ENCODE measurements at regions not wholly inside any gene's neighbourhood (a gene's known extent, or its start where the extent isn't known, plus 50 kb on each side); places are given as distances from the start of the nearest gene placed in this dataset.

GRCh38 chr10:62904281-62904875 is 88.2 kb upstream of the EGR2 start:
- Histone ChIP-seq H3K9me1 (replicated peaks; ENCODE audit: control insufficient read depth, extremely low read depth, insufficient read depth, low read length) (no peaks in the 10 kb centered on the region), H3K27ac (ENCODE audit: insufficient read depth, low read depth, low read length) (no peak overlapping the region), H3K4me1 (ENCODE audit: control insufficient read depth, extremely low read depth, insufficient read depth, low read length) (no peaks in the 10 kb centered on the region), H3K79me2 (ENCODE audit: control insufficient read depth, insufficient read depth, low read length) (no peaks in the 10 kb centered on the region), H4K20me1 (replicated peaks; ENCODE audit: control insufficient read depth, extremely low read depth, insufficient read depth, low read length) (no peaks in the 10 kb centered on the region), H3K4me3 (replicated peaks in 1 of 3; ENCODE audit: insufficient read depth in 1 of 3, low read depth in 1 of 3, low read length in 3 of 3) (no peak overlapping the region), H3K36me3 (ENCODE audit: control insufficient read depth in 2 of 2, extremely low read depth in 1 of 2, insufficient read depth in 2 of 2, low read length in 2 of 2) (no peaks in the 10 kb centered on the region), H3K27me3 (ENCODE audit: control insufficient read depth in 2 of 2, insufficient read depth in 2 of 2, low read length in 2 of 2) (no peaks in the 10 kb centered on the region), H3K4me2 (ENCODE audit: insufficient read depth, low read length) (no peak overlapping the region), H3K9ac (replicated peaks; ENCODE audit: extremely low read depth, insufficient read depth, low read length) (no peak overlapping the region), H2AFZ (ENCODE audit: low read depth, low read length) (no peak overlapping the region), H3K9me3 (replicated peaks; ENCODE audit: control insufficient read depth, insufficient read depth, low read length) (no peaks in the 10 kb centered on the region)
- no TSS peak for BruUV-seq (replicated peaks)
- ChIA-PET POLR2A (no interaction called here), CTCF (interaction anchor here (1.7 kb wide), 1 partner anchor 87 kb away, joined by 5 read pairs; no protein-coding TSS in a partner anchor)
- dilution Hi-C loops (cut with MboI; ENCODE audit: extremely low pct_ligation_motif_present, low sequenced_read_pairs) = no loop called here
- no peak for TF ChIP-seq POLR2A (IDR thresholded peaks at IDR 0.05; ENCODE audit: low read depth, low read length)
- TF ChIP-seq JUN (IDR thresholded peaks at IDR 0.05; ENCODE audit: borderline replicate concordance, insufficient read depth, insufficient read length, low read depth) = no peak
- TF ChIP-seq GATA2 (IDR thresholded peaks at IDR 0.05; ENCODE audit: insufficient read depth, insufficient read length, low read depth, low read length) = no peak
- TF ChIP-seq MAX (IDR thresholded peaks at IDR 0.05; ENCODE audit: insufficient read depth, insufficient read length) = no peak
- no peak for TF ChIP-seq MYC (IDR thresholded peaks at IDR 0.05; ENCODE audit: low read depth, low read length)
- FAIRE-seq = no peak
- intact Hi-C loops (cut with micrococcal nuclease) = no loop called here
- DNase-seq (ENCODE audit: low read depth, low spot score) = no peak

GRCh38 chr10:62903828-62904227 is 87.7 kb upstream of the EGR2 start:
- POLR2A ChIA-PET = no interaction called here
- TF ChIP-seq FOS (IDR thresholded peaks at IDR 0.05; ENCODE audit: borderline replicate concordance, insufficient read depth, low read length) = no peak
- TF ChIP-seq JUN (IDR thresholded peaks at IDR 0.05; ENCODE audit: borderline replicate concordance, insufficient read depth, insufficient read length, low read depth) = no peak
- TF ChIP-seq EZH2 (IDR thresholded peaks at IDR 0.05; ENCODE audit: borderline replicate concordance, low read depth, low read length, severe bottlenecking) = no peak
- no peak for TF ChIP-seq MAX (IDR thresholded peaks at IDR 0.05; ENCODE audit: insufficient read depth, insufficient read length)
- TF ChIP-seq POLR2AphosphoS5 (IDR thresholded peaks at IDR 0.05; ENCODE audit: insufficient read depth, low read depth, low read length) = no peak
- no peak for TF ChIP-seq MYC (IDR thresholded peaks at IDR 0.05; ENCODE audit: low read depth, low read length)
- TF ChIP-seq POLR2A (IDR thresholded peaks at IDR 0.05; ENCODE audit: low read depth, low read length) = no peak
- TF ChIP-seq GATA2 (IDR thresholded peaks at IDR 0.05; ENCODE audit: insufficient read depth, insufficient read length, low read depth, low read length) = no peak
- TF ChIP-seq, protein P1, sequence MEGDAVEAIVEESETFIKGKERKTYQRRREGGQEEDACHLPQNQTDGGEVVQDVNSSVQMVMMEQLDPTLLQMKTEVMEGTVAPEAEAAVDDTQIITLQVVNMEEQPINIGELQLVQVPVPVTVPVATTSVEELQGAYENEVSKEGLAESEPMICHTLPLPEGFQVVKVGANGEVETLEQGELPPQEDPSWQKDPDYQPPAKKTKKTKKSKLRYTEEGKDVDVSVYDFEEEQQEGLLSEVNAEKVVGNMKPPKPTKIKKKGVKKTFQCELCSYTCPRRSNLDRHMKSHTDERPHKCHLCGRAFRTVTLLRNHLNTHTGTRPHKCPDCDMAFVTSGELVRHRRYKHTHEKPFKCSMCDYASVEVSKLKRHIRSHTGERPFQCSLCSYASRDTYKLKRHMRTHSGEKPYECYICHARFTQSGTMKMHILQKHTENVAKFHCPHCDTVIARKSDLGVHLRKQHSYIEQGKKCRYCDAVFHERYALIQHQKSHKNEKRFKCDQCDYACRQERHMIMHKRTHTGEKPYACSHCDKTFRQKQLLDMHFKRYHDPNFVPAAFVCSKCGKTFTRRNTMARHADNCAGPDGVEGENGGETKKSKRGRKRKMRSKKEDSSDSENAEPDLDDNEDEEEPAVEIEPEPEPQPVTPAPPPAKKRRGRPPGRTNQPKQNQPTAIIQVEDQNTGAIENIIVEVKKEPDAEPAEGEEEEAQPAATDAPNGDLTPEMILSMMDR (IDR thresholded peaks at IDR 0.05; ENCODE audit: extremely low read depth in 1 of 2, insufficient read depth in 1 of 2, low read depth in 1 of 2, low read length in 2 of 2) = no peak

More at GRCh38 chr10:62903828-62904227, 87.7 kb upstream of the EGR2 start:
- H3K9me1 ChIP-seq (replicated peaks; ENCODE audit: control insufficient read depth, extremely low read depth, insufficient read depth, low read length) = no peaks in the 10 kb centered on the region
- H3K4me2 ChIP-seq (ENCODE audit: insufficient read depth, low read length) = no peak overlapping the region
- FAIRE-seq (no peak), DNase-seq (ENCODE audit: low read depth, low spot score) (no peak)
- no peaks in the 10 kb centered on the region for H3K9me3 ChIP-seq (replicated peaks; ENCODE audit: control insufficient read depth, insufficient read depth, low read length)
- CTCF ChIA-PET = interaction anchor here (1.7 kb wide), 1 partner anchor 86 kb away, joined by 5 read pairs; no protein-coding TSS in a partner anchor
- no peak overlapping the region for H3K9ac ChIP-seq (replicated peaks; ENCODE audit: extremely low read depth, insufficient read depth, low read length)
- H3K4me1 ChIP-seq (ENCODE audit: control insufficient read depth, extremely low read depth, insufficient read depth, low read length) = no peaks in the 10 kb centered on the region
- H3K36me3 ChIP-seq (ENCODE audit: control insufficient read depth in 2 of 2, extremely low read depth in 1 of 2, insufficient read depth in 2 of 2, low read length in 2 of 2) = no peaks in the 10 kb centered on the region
- no peak overlapping the region for H3K27ac ChIP-seq (ENCODE audit: insufficient read depth, low read depth, low read length)
- dilution Hi-C loops (cut with MboI; ENCODE audit: extremely low pct_ligation_motif_present, low sequenced_read_pairs) = no loop called here
- H3K4me3 ChIP-seq (replicated peaks in 1 of 3; ENCODE audit: insufficient read depth in 1 of 3, low read depth in 1 of 3, low read length in 3 of 3) = no peak overlapping the region
- no peak overlapping the region for H2AFZ ChIP-seq (ENCODE audit: low read depth, low read length)
- intact Hi-C loops (cut with micrococcal nuclease) = no loop called here
- BruUV-seq (replicated peaks) = no TSS peak
- H3K79me2 ChIP-seq (ENCODE audit: control insufficient read depth, insufficient read depth, low read length) = no peaks in the 10 kb centered on the region
- H4K20me1 ChIP-seq (replicated peaks; ENCODE audit: control insufficient read depth, extremely low read depth, insufficient read depth, low read length) = no peaks in the 10 kb centered on the region
- no peaks in the 10 kb centered on the region for H3K27me3 ChIP-seq (ENCODE audit: control insufficient read depth in 2 of 2, insufficient read depth in 2 of 2, low read length in 2 of 2)

Data from endothelial cell of umbilical vein (primary cell).